NB4 (cell line): ENCODE measurements at regions not wholly inside any gene's neighbourhood (a gene's known extent, or its start where the extent isn't known, plus 50 kb on each side); places are given as distances from the start of the nearest gene placed in this dataset.

Experiments used
- DNase-seq: peaks from one replicate; pipeline ENCODE4 v3.0.0; 2010; ENCODE audit warnings: low read depth
- H3K4me3 ChIP-seq: one replicate; pipeline ENCODE4 v1.5.1; 2011; ENCODE audit warnings: mild to moderate bottlenecking, low read depth, low read length, moderate library complexity
- CTCF ChIP-seq: IDR thresholded peaks from one replicate; pipeline ENCODE4 v1.5.1; 2012; ENCODE audit warnings: low read depth, low read length
- MAX ChIP-seq: IDR thresholded peaks from 2 replicates; pipeline ENCODE4 v1.6.1; 2011; ENCODE audit warnings: low read depth, low read length
- MYC ChIP-seq: IDR thresholded peaks from 2 replicates; pipeline ENCODE4 v1.6.1; 2011; ENCODE audit warnings: low read depth, low read length
- POLR2A ChIP-seq: IDR thresholded peaks from 2 replicates; pipeline ENCODE4 v1.6.1; 2011; ENCODE audit warnings: mild to moderate bottlenecking; ENCODE audit not compliant: insufficient read length; ENCODE audit errors: extremely low read depth

GRCh38 chr12:105740970-105741725, 397.6 kb downstream of the NUAK1 start:
- TF ChIP-seq POLR2A (no peak), MYC (no peak), CTCF (no peak), MAX (no peak)
- no peak overlapping the region for H3K4me3 ChIP-seq
- DNase-seq, result no peak

- TF ChIP-seq POLR2A, result no peak
- TF ChIP-seq MAX, result no peak
- TF ChIP-seq CTCF, result no peak
- no peak for TF ChIP-seq MYC
- no peak overlapping the region for H3K4me3 ChIP-seq
Observed at GRCh38 chr12:105741786-105742566, 396.8 kb downstream of the NUAK1 start.

GRCh38 chr12:105742567-105742874, 396.2 kb downstream of the NUAK1 start:
- TF ChIP-seq POLR2A (no peak), CTCF (no peak), MYC (no peak), MAX (no peak)
- H3K4me3 ChIP-seq, result no peak overlapping the region

More at GRCh38 chr12:105741786-105742566, 396.8 kb downstream of the NUAK1 start:
- DNase-seq, result no peak

GRCh38 chr12:105744371-105745058, 394.2 kb downstream of the NUAK1 start:
- no peak overlapping the region for H3K4me3 ChIP-seq
- TF ChIP-seq POLR2A, result no peak
- no peak for TF ChIP-seq CTCF
- no peak for TF ChIP-seq MYC
- TF ChIP-seq MAX, result no peak
- DNase-seq, result no peak

More at GRCh38 chr12:105742567-105742874, 396.2 kb downstream of the NUAK1 start:
- no peak for DNase-seq

GRCh38 chr12:105745811-105746210, 392.9 kb downstream of the NUAK1 start:
- DNase-seq, result no peak
- TF ChIP-seq MYC (no peak), MAX (no peak), POLR2A (no peak), CTCF (no peak)
- H3K4me3 ChIP-seq, result no peak overlapping the region
